Muscle layer of duodenum (tissue), 2 donors: ENCODE measurements at regions not wholly inside any gene's neighbourhood (a gene's known extent, or its start where the extent isn't known, plus 50 kb on each side); places are given as distances from the start of the nearest gene placed in this dataset.
"Not testable (repeated sequence)": the region's sequence is repeated elsewhere in the genome, so short reads cannot be mapped to it uniquely, and the experiment has no call there.

Experiments used
- H3K27ac ChIP-seq: one replicate; pipeline ENCODE4 v1.7.0; 2013; ENCODE audit warnings: mild to moderate bottlenecking, low read length
- H3K27me3 ChIP-seq: one replicate; pipeline ENCODE4 v1.7.0; 2013; ENCODE audit warnings: low read depth, mild to moderate bottlenecking, control low read depth, low read length
- H3K36me3 ChIP-seq, 2 donors: one replicate each; pipeline ENCODE4 v1.7.0; 2013; ENCODE audit warnings: low read length in 2 of 2, control low read depth in 1 of 2, mild to moderate bottlenecking in 1 of 2; ENCODE audit not compliant: insufficient read depth in 2 of 2, control insufficient read depth in 1 of 2
- H3K4me1 ChIP-seq, 2 donors: one replicate each; pipeline ENCODE4 v1.7.0; 2013; ENCODE audit warnings: low read length in 2 of 2, mild to moderate bottlenecking in 2 of 2, control low read depth in 1 of 2, moderate library complexity in 1 of 2; ENCODE audit not compliant: insufficient read depth in 2 of 2, control insufficient read depth in 1 of 2
- H3K4me3 ChIP-seq, 2 donors: one replicate each; pipeline ENCODE4 v1.7.0; 2013; ENCODE audit warnings: low read length in 2 of 2, low read depth in 1 of 2, mild to moderate bottlenecking in 1 of 2
- H3K9me3 ChIP-seq, 2 donors: one replicate each; pipeline ENCODE4 v1.7.0; 2013; ENCODE audit warnings: low read length in 2 of 2, control low read depth in 1 of 2, mild to moderate bottlenecking in 1 of 2; ENCODE audit not compliant: control insufficient read depth in 1 of 2
- donor health status: healthy.

DNA sequence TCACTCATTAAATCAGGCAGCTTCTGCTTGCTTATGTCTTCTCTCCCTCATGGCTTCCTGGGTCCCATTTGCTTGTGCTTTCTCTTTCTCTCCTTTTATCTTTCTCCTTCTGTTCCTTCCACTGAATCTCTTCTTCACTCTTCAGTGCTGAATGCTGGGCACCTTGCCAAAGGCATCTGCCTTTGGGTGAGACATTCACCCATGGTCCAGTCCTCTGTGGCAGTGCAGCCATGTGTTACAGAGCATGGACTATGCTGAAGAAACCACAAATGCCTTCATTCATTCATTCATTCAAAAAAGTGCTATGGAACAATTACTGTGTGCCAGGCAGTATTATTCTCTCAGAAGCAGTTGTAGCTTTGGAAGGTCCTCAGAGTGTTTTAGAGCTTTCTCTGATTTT lies 344.4 kb upstream of the STXBP6 start:
- no peak overlapping the region for H3K4me3 ChIP-seq
- H3K27me3 ChIP-seq = no peaks in the 10 kb centered on the region
- no peak overlapping the region for H3K27ac ChIP-seq
- no peaks in the 10 kb centered on the region for H3K9me3 ChIP-seq
- H3K4me1 ChIP-seq = no peaks in the 10 kb centered on the region
- no peaks in the 10 kb centered on the region for H3K36me3 ChIP-seq

DNA sequence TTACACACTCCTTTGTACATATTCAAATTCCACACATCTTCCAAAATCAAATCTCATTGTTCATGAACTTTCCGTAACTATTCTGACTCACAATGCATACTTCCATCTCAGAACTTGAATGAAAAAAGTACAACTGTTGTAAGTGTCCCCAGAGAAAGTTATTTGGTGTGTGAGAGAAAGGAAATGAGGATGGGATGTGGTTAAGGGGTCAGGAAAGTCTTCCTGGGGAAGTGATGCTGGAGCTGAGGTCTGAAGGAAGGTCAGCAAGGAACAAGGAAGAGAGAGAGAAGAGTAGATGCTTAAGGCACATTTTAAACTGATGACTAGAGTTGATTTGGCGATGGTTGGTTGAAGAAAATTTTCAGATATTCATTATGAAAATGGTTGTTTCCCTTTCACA lies 340.0 kb upstream of the STXBP6 start:
- Histone ChIP-seq H3K36me3 (no peaks in the 10 kb centered on the region), H3K27me3 (no peaks in the 10 kb centered on the region), H3K4me1 (no peaks in the 10 kb centered on the region), H3K27ac (no peak overlapping the region), H3K4me3 (no peak overlapping the region), H3K9me3 (no peaks in the 10 kb centered on the region)

DNA sequence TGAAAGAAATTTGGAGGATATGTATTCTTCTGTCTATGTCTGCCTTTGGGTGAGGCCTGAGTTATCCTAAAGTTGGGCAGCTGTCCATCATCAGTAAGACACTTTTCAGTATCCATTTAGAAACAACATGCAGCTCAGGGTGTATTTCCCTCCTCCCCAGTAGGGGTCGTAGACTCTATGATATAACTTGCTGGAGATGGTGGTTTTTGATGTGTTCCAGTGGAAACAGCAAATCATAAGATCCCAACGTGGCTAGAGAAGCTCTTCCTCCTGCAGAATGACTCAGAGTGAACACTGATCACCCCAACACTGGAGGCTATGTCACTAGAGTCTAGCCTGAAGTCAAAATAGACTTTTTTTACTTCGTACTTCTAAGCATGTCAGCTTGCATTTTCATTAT lies 331.6 kb upstream of the STXBP6 start:
- Histone ChIP-seq H3K4me1 (no peaks in the 10 kb centered on the region), H3K27me3 (no peaks in the 10 kb centered on the region), H3K27ac (no peak overlapping the region), H3K9me3 (peaks cover 0 to 5% of the 10 kb centered on the region in 2 donors), H3K36me3 (no peaks in the 10 kb centered on the region), H3K4me3 (no peak overlapping the region)

DNA sequence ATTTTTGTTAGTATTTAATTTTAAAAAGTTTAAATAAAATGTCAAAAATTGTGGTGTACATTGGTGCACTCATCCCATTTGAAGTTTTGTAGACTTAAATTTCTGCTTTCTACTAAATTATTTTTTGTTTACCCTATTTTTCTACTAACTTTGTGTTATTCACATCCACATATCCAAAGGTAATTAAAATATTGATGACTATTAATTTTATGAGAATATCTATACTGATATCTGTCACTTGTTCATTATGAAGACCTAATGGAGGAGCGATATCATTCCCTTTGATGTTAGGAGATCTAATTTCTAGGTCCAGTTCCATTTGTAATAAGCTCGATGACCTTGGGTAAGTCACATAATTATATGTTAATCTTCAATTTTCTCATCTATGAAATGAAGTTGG lies 325.7 kb upstream of the STXBP6 start:
- Histone ChIP-seq H3K4me1 (no peaks in the 10 kb centered on the region), H3K9me3 (peaks cover 0 to 7% of the 10 kb centered on the region in 2 donors), H3K36me3 (no peaks in the 10 kb centered on the region), H3K27me3 (no peaks in the 10 kb centered on the region), H3K27ac (no peak overlapping the region), H3K4me3 (no peak overlapping the region)

DNA sequence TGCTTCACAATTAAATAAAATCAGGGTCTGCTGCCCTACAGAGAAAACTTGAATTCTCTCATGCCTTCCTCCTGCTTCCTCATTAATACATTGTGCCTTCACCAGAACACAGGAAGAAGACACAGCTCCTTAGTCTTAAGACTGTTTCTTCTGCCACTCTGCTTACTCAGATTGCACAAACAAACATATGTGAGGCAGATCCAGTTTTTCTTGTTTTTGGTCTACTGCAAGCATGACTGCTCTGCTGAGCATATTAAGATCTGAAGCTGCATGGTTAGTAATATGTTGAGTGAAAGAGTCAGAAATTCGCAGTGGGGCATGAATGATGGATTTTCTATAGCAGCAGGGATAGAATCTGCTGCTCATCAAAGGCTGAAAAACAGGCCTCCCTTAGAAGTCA lies 321.1 kb upstream of the STXBP6 start:
- no peaks in the 10 kb centered on the region for H3K27me3 ChIP-seq
- no peak overlapping the region for H3K4me3 ChIP-seq
- H3K36me3 ChIP-seq = no peaks in the 10 kb centered on the region
- peaks cover 0 to 3% of the 10 kb centered on the region in 2 donors for H3K9me3 ChIP-seq
- H3K27ac ChIP-seq = no peak overlapping the region
- H3K4me1 ChIP-seq = no peaks in the 10 kb centered on the region

- H3K4me1 ChIP-seq, H3K4me3 ChIP-seq, H3K9me3 ChIP-seq, H3K27ac ChIP-seq, H3K36me3 ChIP-seq, H3K27me3 ChIP-seq: not testable (repeated sequence)
Measured at GRCh38 chr14:25370057-25370456, 320.1 kb upstream of the STXBP6 start.

DNA sequence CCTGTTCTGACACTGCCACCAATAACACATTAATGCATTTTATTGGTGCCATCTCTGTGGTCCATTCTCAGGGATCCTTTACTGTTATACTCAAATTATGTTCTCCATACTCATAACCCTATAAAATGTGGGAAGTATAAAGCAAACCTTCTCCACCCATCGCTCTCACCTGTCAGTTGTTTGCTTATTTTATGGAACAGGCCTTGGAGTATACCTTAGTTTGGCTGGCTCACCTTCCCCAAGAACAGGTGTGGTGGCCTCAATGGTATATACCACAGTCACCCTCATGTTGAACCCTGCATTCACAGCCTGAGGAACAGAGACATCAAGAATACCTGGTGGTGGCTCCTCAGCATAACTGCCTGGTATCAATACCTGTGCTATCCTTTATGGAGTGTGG lies 308.4 kb upstream of the STXBP6 start:
- Histone ChIP-seq H3K27me3 (no peaks in the 10 kb centered on the region), H3K27ac (no peak overlapping the region), H3K4me3 (no peak overlapping the region), H3K9me3 (no peaks in the 10 kb centered on the region), H3K36me3 (no peaks in the 10 kb centered on the region), H3K4me1 (no peaks in the 10 kb centered on the region)

DNA sequence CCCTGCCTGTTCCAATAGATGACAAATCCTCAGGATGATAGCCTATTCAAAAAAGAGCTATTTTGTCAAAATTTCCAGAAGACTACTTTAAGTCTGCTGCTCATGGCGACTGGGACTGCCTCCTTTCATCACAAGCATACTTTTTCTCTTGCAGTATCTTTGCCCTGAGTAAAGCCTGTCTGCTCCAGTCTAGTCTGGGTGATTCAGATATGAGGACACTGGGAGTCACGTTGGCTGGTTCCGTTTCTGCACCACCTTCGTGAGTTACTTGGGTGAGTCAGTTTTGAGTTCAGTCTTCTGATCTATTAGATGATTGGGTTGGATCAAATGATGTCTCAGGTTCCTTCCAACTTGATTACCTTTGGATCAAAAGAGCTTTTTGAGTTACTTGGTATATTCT lies 301.3 kb upstream of the STXBP6 start:
- no peaks in the 10 kb centered on the region for H3K36me3 ChIP-seq
- no peak overlapping the region for H3K4me3 ChIP-seq
- no peaks in the 10 kb centered on the region for H3K9me3 ChIP-seq
- no peaks in the 10 kb centered on the region for H3K27me3 ChIP-seq
- no peaks in the 10 kb centered on the region for H3K4me1 ChIP-seq
- H3K27ac ChIP-seq = no peak overlapping the region

- Histone ChIP-seq H3K27me3 (no peaks in the 10 kb centered on the region), H3K4me1 (no peaks in the 10 kb centered on the region), H3K4me3 (no peak overlapping the region), H3K36me3 (no peaks in the 10 kb centered on the region), H3K9me3 (no peaks in the 10 kb centered on the region), H3K27ac (no peak overlapping the region)
Measured at GRCh38 chr14:25350802-25351201, 300.9 kb upstream of the STXBP6 start.

DNA sequence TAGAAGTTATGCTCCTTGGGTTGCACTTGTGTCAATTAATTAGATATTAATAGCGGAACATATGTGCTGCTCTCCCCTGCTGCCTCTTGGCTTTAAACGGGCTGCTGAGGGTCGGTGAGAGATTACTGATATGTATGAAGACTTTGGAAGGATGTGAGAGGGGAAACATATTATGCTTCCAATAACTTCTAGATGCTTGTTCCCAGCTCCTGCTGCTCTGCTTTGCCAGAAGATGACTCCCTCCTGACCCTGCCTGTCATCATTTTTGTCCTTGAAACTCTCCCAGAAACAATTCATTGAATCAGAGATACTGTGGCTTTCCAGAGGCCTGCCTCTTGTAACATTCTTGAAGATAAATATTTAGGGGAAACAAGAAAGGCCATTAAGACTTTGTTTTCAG lies 300.1 kb upstream of the STXBP6 start:
- no peaks in the 10 kb centered on the region for H3K36me3 ChIP-seq
- no peak overlapping the region for H3K4me3 ChIP-seq
- no peaks in the 10 kb centered on the region for H3K9me3 ChIP-seq
- H3K4me1 ChIP-seq = no peaks in the 10 kb centered on the region
- no peaks in the 10 kb centered on the region for H3K27me3 ChIP-seq
- no peak overlapping the region for H3K27ac ChIP-seq

GRCh38 chr14:25349269-25349668 lies 299.3 kb upstream of the STXBP6 start:
- Histone ChIP-seq H3K4me1 (no peaks in the 10 kb centered on the region), H3K36me3 (no peaks in the 10 kb centered on the region)

DNA sequence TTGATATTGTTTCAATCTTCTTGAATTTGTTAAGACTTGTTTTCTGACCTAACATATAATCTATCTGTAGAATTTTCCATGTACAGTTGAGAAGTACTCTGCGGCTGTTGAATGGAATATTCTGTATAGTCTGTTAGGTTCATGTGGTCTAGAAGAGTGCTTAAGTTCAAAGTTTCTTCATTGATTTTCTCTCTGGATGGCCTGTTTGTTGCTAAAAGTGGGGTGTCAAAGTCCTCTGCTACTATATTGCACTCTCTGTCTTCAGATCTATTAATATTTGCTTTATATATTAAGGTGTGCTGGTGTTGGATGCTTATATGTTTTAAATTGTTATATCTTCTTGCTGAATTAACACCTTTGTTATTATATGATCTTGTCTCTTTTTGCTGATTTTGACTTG lies 290.9 kb upstream of the STXBP6 start:
- Histone ChIP-seq H3K4me1 (no peaks in the 10 kb centered on the region), H3K4me3 (no peak overlapping the region), H3K9me3 (peaks cover 0 to 15% of the 10 kb centered on the region in 2 donors), H3K36me3 (no peaks in the 10 kb centered on the region), H3K27me3 (no peaks in the 10 kb centered on the region), H3K27ac (no peak overlapping the region)

More at GRCh38 chr14:25349269-25349668, 299.3 kb upstream of the STXBP6 start:
- Histone ChIP-seq H3K9me3 (no peaks in the 10 kb centered on the region), H3K27ac (no peak overlapping the region), H3K4me3 (no peak overlapping the region), H3K27me3 (no peaks in the 10 kb centered on the region)
